GM12874 (cell line): ENCODE measurements at regions not wholly inside any gene's neighbourhood (a gene's known extent, or its start where the extent isn't known, plus 50 kb on each side); places are given as distances from the start of the nearest gene placed in this dataset.

ENCODE experiments used
- TF ChIP-seq, protein P1 (sequence below): IDR thresholded peaks from 2 replicates; pipeline ENCODE4 v1.5.1; 2011; ENCODE audit warnings: low read depth, mild to moderate bottlenecking, control low read depth, low read length, moderate library complexity; ENCODE audit not compliant: insufficient read depth

DNA sequence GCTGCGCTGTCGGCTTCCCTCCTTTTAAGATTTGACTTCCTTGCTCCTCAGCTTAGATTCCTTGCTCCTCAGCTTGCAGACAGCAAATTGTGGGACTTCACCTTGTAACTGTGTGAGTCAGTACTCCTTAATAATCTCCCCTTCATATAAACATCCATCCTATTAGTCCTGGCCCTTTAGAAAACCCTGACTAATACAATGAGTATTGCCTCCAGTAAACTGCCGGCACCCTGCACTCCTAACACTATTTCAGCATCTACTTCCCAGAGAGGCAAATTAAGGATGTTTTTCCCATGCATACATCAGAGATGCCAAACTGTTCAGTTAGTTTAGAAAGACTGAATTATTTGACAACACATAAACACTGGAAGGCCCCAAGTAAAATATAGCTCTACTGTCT is 611.3 kb upstream of the TMEM132C start:
- TF ChIP-seq, protein P1, sequence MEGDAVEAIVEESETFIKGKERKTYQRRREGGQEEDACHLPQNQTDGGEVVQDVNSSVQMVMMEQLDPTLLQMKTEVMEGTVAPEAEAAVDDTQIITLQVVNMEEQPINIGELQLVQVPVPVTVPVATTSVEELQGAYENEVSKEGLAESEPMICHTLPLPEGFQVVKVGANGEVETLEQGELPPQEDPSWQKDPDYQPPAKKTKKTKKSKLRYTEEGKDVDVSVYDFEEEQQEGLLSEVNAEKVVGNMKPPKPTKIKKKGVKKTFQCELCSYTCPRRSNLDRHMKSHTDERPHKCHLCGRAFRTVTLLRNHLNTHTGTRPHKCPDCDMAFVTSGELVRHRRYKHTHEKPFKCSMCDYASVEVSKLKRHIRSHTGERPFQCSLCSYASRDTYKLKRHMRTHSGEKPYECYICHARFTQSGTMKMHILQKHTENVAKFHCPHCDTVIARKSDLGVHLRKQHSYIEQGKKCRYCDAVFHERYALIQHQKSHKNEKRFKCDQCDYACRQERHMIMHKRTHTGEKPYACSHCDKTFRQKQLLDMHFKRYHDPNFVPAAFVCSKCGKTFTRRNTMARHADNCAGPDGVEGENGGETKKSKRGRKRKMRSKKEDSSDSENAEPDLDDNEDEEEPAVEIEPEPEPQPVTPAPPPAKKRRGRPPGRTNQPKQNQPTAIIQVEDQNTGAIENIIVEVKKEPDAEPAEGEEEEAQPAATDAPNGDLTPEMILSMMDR = no peak

DNA sequence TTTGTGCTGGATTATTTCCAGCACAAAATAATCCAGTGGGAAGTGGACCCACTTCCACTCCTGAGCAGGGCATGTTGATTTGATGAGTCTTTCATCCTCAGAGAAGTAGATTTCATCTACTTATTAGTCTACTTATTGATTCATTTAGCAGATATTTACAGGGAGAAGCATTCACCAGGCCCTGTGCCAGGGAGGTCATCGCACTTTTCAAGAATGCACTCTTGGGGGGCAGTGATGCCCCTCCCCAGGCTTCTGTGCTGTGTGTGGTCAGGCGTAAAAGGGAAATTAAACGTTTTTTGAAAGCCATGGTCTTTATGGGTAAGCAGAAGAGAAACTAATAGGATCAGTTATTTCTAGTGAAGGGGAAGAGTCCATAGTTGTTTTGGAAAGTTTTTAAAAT is 610.7 kb upstream of the TMEM132C start:
- TF ChIP-seq, protein P1 = no peak

DNA sequence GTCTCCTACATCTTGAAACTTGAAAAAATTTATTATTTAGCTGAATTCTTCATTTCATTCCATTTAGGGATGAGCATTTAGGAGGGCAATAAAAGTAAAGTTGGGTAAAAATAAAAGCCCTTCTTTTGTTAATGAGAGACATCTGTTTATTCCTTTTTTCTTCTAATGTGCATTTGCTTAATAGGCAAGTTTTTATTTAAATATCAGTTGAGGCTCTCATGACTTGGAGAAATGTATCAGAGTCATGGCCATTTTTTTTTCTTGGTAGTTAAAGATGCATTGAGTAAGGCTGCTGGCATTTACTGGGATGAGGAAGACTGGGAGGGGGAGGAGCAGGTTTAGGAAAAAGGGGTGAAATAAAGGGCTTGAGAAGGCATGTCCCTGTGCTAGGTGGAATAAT is 609.9 kb upstream of the TMEM132C start:
- TF ChIP-seq, protein P1 = no peak

DNA sequence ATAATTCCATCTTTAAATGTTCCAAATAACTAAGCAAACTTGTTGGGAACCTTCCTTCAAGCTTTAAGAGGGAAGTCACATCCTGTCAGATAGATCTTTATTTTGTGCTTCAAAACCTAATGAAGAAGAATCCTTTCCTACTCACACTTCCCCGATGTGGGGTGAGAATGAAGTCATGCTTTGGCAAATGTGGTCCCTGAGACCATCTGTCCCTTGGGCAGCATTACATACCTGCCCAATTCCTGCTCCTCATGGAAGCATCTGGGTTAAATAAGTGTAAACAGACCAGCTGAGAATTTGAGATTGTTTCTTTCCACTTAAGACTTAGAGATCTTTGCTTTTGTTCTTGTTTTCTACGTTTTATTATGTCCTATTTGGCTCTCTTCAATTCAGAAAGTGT is 606.0 kb upstream of the TMEM132C start:
- TF ChIP-seq, protein P1 = no peak

DNA sequence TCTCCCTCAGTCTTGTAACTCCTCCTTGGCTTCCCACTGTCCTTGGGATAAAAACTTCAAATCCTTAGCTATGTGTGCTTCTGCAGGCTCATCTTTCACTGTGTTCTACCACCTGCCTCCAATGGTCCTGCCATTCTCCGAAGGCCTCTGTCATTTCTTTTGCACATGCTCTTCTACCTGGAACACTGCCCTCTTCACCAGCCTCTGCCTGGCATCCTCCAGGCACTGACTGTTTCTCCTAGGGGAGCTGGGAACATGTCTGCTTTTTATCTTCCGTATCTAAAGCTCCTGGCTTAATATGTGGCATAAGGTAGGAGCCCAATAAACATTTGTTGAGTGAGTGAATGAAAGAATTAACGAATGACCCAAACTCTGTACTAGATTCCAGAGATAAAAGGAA is 603.3 kb upstream of the TMEM132C start:
- TF ChIP-seq, protein P1 = no peak

DNA sequence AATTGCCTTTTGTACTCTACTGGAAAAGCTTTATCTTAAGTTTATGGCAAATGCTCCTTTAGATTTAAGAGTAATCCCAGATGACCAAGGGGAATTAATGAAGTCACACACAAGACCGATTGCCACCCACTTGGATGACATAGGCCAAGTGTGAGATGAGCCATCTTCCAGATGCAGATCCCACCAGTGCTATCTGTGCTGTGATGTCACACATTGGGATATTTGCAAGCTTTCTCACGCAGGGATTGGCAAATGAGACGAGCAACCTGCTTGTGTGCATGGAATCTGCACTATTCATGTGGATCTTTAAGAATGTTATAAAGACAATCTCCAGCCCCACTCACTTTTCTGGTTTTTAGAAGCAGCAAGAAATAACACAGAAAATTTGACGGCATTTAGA is 602.1 kb upstream of the TMEM132C start:
- TF ChIP-seq, protein P1 = no peak

DNA sequence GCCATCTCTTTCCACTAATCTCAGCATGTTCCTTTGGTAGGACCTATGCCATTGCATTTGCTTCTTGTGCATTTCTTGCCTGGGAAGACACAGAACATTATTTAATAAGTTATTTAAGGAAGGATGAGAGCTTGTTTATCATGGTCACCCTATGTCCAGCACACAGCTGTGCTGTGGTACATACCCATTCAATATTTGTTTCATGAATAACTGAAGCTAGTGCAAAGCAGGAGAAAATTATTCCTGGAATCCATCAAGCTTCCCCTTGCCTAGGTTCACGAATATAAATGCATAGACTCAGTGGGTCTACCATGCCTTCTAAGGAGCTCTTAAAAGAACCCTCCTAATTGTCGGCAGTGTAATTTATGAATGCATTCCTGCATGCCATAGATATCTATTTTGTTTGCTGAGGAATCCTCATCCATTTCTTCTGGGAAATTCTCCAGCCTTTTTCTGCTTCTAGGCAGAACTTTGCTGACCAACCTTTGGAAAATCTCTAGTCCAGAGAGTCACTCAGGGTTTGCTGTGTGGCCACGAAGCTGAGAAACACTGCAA is 599.8 kb upstream of the TMEM132C start:
- TF ChIP-seq, protein P1 = no peak
